ENCODE measurements at regions not wholly inside any gene's neighbourhood (a gene's known extent, or its start where the extent isn't known, plus 50 kb on each side); places are given as distances from the start of the nearest gene placed in this dataset.
"Not testable (repeated sequence)": the region's sequence is repeated elsewhere in the genome, so short reads cannot be mapped to it uniquely, and the experiment has no call there.

DNA sequence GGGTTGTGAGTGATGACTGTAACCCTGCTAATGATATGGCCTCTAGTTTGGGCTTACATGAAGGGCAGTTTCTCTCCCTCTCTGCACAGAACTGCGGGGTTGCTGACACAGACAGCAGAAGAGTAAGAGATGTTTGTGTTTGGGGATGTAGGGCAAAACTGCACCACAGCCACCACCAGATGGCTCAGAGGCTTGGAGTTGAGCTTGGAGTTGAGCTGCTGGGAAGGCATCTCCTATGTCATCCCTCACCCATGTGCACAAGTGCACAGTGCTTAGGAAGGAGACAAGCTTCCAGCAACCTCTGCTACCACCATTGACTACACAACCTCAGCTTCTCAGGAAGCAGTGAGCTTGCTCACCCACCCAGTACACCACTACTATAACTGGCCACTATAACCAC, 303.9 kb upstream of the DEFB112 start:
- DNase-seq: no peak

DNA sequence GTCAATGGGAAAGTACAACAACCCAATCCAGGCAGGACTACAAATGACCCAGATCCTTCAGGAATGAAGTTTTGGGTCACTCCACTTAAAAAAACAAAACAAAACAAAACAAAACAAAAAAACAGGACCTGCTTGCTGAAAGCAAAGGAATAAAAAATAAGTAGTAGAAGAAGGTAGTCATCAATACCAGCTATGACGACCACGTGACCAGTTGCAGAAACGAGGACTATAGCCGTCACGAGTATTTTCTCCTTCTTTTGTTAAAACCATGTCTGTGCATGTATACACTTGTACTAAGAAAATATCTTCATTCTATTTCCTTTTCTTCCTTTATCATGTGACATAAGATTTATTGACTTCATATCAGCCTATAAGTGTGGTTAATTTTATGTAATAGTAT, 308.4 kb upstream of the DEFB112 start:
- DNase-seq: no peak

GRCh38 chr6:50361641-50362331, 312.1 kb upstream of the DEFB112 start:
- no peak for DNase-seq

DNA sequence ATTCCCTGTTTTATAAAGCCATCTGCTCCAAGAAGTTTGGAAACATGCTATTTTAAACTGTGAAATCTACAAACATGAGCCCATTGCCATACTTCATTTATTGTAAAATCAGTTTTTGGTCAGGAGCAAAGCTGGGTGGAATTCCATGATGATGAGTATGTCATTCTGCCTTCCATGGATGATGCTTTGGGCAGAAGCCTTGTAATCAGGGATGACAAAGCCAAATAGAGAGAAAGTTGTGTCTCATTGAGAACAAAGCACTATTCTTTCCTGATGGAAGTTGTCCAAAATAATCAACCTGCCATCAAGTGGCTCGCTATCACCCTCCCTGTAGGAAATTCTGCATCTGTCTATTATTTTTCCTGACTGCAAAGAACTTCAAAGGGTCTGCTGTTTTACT, 313.0 kb upstream of the DEFB112 start:
- no peak for DNase-seq

- DNase-seq: no peak
Measured at GRCh38 chr6:50369996-50370395, 320.3 kb upstream of the DEFB112 start.

DNA sequence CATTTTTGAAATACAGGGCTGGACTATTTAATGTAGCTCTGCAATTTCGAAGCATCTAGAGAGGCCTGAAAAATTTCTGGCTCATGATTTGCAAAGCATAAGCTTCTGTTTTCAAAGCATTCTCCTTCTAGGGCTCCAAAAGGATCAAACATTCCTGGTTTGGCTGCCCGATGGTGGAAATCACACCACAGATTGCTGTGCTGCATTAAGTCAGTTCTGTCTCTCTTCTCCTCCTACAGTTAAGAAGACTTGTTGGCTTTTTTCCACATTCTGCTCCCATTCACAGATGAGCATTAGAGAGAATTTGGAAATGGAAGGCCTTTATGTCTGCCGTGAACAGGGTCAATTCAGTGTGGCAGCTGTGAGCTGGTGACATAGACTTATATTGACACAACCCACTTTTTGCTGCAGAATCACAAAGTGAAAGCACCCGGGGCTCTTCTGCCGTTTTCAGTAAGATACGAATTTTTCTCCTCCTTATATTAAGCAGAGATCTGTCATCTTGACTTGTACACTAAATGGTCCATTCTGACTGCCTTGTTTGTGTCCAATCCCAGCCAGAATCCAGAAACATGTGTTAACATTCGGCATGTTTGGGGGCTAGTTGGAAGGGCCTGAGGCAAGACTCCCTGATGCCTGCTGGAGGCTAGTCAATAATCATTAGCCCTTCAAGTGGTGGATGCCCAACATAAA, 330.8 kb upstream of the DEFB112 start:
- no peak for DNase-seq

DNA sequence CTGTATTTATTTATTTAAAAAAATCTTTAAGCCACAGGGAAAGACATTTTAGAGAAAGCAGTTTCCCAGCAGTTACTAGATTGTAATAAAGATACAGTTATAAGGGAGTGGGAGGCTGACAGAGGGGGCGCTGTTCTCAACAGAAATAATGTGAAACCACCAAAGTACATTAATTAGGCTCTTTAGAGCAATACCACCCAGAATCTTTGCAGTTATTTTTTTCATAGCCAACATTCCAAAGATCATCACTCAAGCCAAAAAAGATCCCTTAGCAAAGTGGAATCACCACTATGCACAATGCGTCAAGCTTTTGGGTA, 331.3 kb upstream of the DEFB112 start:
- no peak for DNase-seq

GRCh38 chr6:50390416-50390815, 322.9 kb upstream of the TFAP2D start:
- no peak for DNase-seq

DNA sequence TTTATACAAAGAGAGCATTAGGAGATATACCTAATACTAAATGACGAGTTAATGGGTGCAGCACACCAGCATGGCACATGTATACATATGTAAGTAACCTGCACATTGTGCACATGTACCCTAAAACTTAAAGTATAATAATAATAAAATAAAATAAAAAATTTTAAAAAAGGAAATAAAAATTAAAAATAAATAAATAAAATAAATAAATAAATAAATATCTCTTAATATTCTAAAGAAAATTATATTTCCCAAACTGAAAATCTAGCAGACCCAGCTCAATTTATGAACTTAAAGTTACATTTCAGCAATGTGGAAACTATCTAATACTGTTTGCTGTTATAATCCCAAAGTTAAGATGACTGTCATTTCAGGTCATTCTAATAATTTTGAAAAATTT, 319.2 kb upstream of the TFAP2D start:
- DNase-seq: not testable (repeated sequence)

DNA sequence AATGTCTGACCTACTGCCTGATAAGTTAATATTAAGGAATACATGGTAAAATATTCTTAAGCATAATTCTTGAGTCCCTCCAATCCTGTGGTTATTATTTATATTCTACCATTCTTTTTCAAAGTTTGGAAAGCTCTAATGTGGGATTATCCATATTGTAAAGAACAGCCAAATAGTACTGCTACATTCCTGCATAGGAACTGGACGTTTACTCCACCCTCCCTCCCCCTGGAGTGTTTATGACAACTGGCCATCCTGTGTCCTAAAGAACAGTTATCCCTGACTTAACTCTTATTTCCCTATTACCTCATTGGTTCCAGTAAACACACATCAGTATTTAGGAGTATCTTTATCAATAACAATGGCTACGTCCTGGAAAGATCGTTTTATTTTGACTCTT, 308.7 kb upstream of the TFAP2D start:
- DNase-seq: no peak

- DNase-seq: no peak
Measured at GRCh38 chr6:50410579-50410978, 302.7 kb upstream of the TFAP2D start.

DNA sequence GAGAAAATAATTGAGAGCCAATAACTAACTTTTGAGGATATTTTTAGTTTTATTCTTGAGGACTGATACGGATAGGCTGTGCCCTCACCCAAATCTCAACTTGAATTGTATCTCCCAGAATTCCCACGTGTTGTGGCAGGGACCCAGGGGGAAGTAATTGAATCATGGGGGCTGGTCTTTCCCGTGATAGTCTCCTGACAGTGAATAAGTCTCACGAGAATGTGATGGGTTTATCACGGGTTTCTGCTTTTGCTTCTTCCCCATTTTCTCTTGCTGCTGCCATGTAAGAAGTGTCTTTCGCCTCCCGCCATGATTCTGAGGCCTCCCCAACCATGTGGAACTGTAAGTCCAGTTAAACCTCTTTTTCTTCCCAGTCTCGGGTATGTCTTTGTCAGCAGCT, 292.3 kb upstream of the TFAP2D start:
- not testable (repeated sequence) for DNase-seq

GRCh38 chr6:50427267-50427666, 286.1 kb upstream of the TFAP2D start:
- DNase-seq: no peak

- no peak for DNase-seq
Measured at GRCh38 chr6:50437901-50438300, 275.4 kb upstream of the TFAP2D start.

GRCh38 chr6:50442531-50443040, 270.7 kb upstream of the TFAP2D start:
- DNase-seq: no peak

GRCh38 chr6:50443144-50443543, 270.2 kb upstream of the TFAP2D start:
- no peak for DNase-seq

DNA sequence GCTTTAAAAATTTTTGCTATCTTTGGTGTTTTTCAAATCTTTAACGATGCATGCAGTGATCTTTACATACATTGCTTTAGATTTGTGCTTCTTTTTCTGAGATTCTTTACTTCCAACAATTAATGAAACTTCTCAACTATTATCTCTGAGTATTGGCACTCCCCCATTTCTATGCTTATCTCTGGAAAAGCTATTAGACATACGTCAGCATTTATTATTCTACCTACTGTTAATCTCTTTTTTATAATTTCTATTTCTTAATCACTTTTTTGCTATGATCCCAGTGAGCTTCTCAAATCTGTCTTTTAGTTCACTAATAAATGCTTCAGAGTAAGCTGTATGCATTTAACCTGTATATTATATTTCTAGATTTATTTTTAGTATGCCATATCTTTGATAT, 264.2 kb upstream of the TFAP2D start:
- no peak for DNase-seq

DNA sequence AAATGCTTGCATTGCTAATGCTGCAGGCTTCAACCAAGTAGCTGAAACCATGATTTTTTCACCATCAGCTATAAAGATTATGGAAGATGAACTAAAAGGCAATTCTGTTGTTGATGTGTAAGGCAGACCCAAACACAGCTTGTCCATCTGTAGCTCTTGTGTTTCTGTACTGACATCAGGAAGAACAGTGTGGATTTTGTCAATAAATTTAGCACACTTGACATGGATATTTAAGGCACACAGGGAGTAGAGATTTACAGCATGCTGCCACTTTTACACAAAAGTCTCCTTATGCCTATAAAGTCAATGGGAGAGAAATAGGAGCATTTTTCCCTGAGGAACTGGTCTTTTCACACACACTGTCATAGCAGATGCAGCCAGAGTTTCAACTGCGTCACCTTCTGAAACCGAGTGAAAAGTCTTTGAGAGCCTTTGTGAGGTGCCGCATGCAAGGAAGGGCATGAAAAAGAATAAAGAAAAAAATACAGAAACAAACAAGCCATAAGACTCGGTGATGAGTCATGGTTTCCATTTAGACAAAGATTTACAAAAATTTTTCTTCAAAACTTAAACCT, 261.4 kb upstream of the TFAP2D start:
- no peak for DNase-seq

GRCh38 chr6:50455029-50455428, 258.3 kb upstream of the TFAP2D start:
- no peak for DNase-seq

GRCh38 chr6:50457351-50457750, 256.0 kb upstream of the TFAP2D start:
- DNase-seq: no peak

DNA sequence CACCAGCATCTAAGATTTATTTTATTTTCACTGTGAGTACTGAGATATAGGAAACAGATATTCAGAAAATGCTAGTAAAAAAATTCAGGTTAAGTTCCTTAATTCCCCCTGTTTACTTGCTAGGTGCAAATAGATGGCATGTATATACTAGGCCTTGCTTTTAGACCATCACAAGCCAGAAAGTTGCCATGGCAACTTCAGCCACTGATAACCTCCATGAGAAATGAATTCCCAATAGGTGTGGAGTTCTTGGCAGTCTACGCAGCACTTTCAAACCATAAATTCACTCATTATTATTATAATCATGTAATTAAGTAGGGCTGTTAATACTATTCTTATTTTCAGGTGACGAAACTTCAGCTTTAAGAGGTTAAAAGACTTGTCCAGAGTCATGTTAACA, 251.6 kb upstream of the TFAP2D start:
- no peak for DNase-seq

GRCh38 chr6:50463931-50464330, 249.4 kb upstream of the TFAP2D start:
- DNase-seq: no peak

GRCh38 chr6:50467931-50468330, 245.4 kb upstream of the TFAP2D start:
- no peak for DNase-seq

DNA sequence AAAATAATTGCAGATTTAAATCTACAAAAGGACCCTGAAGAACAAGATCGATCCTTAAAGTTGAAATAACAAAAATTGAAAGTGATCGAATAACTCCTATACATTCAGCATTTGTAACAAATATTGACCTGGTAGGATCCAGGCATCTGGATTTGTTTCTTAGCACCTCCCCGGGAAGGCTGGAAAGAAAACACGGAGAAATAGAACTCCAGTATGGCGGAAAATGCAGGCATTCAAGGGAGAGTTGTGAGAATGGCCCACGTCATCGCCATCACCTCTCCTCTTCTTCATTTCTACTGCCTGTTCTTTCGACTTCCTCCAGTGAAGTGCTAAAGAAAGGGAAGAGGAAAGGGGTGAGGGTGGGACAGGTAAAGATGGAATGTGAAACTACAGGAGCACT, 242.3 kb upstream of the TFAP2D start:
- DNase-seq: no peak

DNA sequence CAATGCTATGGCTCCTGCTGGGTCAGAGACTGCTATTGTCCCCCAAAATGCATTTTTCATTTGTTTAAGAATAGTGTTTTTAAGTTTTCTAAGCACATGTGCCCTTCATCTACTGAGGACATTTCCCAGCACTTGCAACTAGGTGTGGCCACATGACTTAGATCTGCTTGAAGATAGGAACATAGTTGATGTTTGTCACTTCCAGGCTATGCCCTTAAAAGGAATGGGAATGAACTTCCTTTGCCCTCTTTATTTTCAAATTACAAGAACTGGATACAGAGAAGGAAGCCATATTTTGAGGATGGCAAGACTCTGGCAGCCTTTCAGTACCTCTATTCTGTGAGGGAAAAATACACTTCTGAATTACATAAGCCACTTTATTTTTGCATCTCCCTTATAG, 203.0 kb upstream of the TFAP2D start:
- no peak for DNase-seq

Measured in NCI-H1694 (cell line).